ENCODE measurements at regions not wholly inside any gene's neighbourhood (a gene's known extent, or its start where the extent isn't known, plus 50 kb on each side); places are given as distances from the start of the nearest gene placed in this dataset.

- no peak for DNase-seq
These were observed 704.4 kb downstream of the PCDH19 start for GRCh38 chrX:99705701-99706100.

DNA sequence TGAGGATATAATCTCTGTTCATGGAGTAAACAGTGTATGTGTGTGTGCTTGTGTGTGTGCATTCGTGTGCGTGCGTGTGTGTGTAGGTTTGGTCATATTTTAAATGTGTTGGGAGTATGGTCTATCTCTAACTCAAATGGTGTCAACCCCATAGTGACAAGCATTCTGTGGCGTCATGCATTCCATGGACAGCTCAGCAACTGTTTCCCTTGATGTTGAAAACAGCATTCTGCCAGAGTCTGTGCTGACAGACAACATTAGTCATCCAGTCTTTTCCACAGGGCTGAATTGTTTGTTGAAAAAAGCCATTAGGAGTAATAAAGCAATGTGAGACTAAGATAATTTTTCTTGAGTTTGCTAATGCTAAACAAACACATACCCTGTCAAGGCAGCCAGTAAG lies 706.6 kb downstream of the PCDH19 start:
- no peak for DNase-seq

DNA sequence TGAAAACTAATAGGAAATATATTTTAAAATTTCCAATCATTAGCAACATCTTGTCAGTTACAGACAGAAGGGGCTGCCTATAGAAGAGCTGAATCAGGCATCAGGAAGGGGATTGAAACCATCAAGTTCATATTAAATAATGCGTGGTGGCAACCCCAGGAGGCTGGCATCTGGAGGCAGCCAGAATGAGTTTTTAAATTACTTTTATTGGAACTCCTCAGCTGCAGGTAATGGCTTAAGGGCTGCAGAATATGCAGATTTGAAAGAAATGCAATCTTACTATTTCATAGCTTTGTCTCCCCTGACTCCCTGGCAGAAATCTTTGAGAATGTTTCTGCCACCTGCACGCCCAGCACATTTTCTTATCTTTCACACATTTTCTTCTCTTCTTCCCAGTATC lies 711.6 kb downstream of the PCDH19 start:
- no peak for DNase-seq

- no peak for DNase-seq
These were observed 746.9 kb downstream of the PCDH19 start for GRCh38 chrX:99663136-99663535.

DNA sequence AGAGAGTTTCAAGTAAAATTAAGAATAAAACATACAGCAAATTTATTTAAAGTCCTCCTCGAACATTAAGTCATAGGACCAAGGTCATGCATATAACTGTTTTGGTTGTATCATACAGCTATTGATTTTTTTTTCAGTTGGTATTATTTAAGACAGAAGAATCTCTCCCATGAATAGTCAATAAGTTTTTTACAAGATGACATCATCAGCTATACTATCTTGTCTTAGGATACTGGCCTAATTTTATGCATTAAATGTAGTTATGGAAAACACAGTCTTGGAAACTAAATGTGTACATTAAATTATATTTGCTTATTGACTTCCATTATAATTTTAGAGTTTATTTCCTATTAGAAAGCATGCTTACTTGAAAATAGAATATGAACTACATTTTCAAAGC lies 755.9 kb downstream of the PCDH19 start:
- DNase-seq, result no peak

- no peak for DNase-seq
These were observed 756.7 kb downstream of the PCDH19 start for GRCh38 chrX:99653352-99653751.

GRCh38 chrX:99613041-99613440 lies 797.0 kb downstream of the PCDH19 start:
- DNase-seq, result no peak

DNA sequence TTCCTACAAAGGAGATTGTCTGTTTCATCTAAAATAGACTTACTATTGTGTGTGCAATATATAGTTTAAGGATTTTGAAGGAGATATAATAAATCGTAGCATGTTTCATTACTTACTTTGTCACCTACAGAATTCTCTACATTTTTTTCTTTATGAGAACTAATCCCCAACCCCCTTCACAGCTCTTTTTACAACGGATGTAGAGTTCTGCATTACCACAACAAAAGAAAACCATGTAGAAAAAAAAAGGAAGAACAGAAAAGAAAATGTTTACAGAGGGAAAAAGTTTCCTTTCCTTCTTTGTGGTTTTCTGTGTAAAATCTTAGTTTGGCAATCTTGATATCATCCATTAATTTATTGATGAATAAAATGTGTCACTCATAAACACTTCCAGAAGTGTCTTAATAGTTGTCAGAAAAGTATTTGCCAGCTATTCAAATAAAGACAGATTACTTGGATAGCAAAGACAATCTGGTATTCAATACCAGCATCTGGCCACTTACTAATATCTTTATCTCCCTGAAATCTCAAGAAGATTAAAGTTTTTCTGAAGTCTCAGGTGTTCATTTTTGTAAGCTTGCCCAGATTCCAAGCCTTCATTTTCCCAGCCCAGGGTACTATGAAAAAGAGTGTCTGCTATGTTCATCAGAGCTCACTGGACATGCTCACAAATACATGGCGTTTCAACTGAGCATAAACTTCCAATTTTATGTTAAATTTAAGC lies 806.8 kb downstream of the PCDH19 start:
- no peak for DNase-seq

DNA sequence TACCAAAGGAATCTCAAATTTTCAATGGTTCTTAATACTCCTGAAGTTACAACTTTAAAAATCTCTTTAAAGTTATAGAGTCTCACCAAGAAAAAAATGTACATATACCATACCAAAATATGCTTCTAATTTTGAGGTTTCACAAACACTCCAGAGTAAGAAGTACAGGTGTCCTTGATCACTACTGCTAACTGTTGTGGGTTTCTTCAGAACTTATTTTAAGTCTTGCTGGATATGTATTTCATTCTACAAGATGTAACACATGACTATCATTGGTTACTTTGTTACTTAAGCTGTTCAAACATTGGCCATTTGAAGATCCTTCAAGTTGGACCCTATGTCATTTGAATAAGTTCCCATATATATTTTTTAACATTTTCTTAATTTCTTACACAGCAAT lies 808.0 kb downstream of the PCDH19 start:
- DNase-seq, result no peak

- DNase-seq, result no peak
These were observed 821.1 kb downstream of the PCDH19 start for GRCh38 chrX:99588936-99589335.

DNA sequence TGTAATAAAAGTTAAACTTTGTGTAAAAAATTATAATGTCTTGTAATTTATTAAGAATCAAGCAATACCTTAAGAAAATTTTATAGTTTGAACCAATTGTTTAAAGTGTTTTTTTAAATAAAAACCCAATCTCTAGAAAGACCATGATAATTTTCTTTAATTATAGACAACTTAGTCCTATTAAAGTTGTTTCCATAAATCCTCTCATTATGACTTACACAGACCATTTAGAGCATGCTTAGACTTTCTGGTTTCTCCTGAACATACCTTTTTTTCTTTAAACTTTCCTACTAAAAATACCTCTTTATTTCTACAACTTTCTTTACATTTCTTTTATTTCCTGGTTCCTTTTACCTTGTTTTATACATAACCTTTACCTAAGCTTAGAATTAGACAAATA lies 837.4 kb downstream of the PCDH19 start:
- DNase-seq, result no peak

DNA sequence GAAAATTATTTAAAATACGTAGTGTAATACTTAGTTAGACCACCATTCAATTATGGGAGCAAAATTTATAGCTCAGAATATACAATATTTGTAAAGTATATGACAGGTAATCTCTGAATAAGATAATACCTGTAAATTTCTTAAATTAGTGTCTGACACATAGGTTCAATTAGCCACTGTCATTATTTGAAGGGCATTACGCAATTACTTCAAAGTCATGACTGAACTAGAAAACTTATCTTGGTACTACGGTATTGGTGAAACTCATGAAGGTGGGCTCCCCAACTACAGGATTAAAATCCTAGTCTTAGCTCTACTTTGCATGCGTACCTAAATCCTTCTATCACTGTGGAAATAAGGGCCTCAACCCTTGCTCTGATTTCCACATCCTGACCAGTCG lies 860.7 kb downstream of the PCDH19 start:
- DNase-seq, result no peak

GRCh38 chrX:99522450-99522849 lies 887.6 kb downstream of the PCDH19 start:
- no peak for DNase-seq

GRCh38 chrX:99507768-99508167 lies 902.3 kb downstream of the PCDH19 start:
- no peak for DNase-seq

- no peak for DNase-seq
These were observed 914.6 kb downstream of the PCDH19 start for GRCh38 chrX:99495453-99495852.

- no peak for DNase-seq
These were observed 915.4 kb downstream of the PCDH19 start for GRCh38 chrX:99494668-99495067.

GRCh38 chrX:99480728-99481127 lies 929.3 kb downstream of the PCDH19 start:
- no peak for DNase-seq

DNA sequence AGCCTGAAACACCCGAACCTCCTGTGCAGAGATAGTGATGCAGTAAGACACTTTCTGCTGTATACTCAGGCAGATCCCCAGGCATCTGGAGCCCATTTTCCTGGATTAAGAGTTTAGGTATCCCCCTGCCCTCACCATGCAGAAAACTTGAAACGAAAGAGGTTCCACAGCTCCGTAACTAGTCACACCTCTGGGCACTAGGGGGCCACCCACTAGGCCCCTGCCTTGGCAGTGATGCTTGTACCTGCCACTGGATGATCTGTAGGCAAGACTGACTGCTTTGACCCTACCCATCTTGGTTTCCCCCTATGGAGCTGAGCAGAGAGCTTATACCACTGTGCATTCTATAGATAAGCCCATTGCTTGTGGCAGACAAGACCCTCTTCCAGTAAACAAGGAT lies 940.6 kb downstream of the PCDH19 start:
- no peak for DNase-seq

- DNase-seq, result no peak
These were observed 941.1 kb downstream of the PCDH19 start for GRCh38 chrX:99468993-99469392.

- DNase-seq, result no peak
These were observed 948.9 kb downstream of the PCDH19 start for GRCh38 chrX:99461223-99461622.

DNA sequence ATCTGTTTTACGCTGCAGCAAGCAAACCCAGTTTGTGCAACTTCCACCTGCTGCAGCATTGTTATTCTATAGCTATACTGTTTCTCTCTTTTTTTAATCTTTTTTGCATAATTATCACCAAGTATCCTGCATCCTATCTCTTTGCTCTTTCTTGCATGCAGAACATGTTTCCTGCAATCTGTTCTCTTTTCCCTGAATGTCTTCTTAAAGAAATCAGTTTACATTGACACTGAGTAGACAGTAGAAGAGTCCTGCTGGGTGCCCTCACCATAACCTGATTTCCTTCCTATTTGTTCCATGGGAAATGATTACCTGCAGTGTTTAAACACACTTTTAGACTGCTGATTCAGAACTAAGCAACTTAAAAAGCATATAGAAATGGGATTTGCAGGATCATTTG lies 964.7 kb downstream of the PCDH19 start:
- DNase-seq, result no peak

DNA sequence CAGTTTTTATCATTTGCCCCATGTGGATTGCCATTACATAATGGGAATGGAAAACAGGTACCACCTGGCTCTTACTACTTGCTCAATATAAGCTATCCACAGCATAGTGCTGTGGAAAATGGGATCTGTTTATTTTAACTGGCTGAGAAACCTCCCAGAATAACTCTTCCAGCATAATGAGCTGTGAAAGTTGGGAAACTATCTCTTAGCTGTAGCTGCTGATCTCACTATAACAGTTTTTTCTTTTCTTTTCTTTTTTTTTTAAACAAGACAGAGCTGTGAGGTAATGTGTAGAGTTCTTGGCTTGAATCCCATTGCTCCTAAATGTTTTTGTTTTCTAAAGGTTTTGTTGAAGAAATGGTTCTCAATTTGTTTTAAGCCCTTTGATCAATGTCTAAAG lies 988.3 kb downstream of the PCDH19 start:
- no peak for DNase-seq

DNA sequence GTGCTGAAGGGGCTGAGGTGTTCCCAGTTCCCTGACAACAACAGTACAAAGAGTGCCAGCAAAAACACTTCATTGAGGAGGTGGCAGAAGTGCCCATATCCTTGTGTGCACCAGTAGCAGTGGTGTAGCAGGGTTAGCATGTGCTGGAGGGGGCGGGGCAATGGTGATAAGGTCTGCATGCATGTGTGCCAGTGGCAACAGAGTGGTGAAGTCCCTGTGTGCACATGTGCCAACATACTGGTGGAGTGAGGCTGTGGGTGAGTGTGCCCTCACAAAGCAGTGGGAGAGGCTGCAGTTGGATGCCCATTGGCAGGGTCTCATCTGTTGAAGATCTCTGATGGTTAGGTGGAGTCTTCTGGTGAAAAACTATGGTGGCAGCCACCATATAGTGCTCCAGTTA lies 994.6 kb downstream of the PCDH19 start:
- no peak for DNase-seq

- no peak for DNase-seq
These were observed 996.8 kb downstream of the PCDH19 start for GRCh38 chrX:99413317-99413716.

- DNase-seq, result no peak
These were observed 1011.5 kb downstream of the PCDH19 start for GRCh38 chrX:99398545-99398944.

All from C1 segment of cervical spinal cord (tissue), 14 donors.